ENCODE measurements at regions not wholly inside any gene's neighbourhood (a gene's known extent, or its start where the extent isn't known, plus 50 kb on each side); places are given as distances from the start of the nearest gene placed in this dataset.

GRCh38 chrX:25143596-25143995, 127.8 kb upstream of the ARX start:
- no peak for TF ChIP-seq CTCF (IDR thresholded peaks at IDR 0.05)
- no peak for TF ChIP-seq POLR2A (IDR thresholded peaks at IDR 0.05)
- TF ChIP-seq EP300 (IDR thresholded peaks at IDR 0.05), result no peak

Data from tibial nerve (tissue), 4 donors.